Effector memory CD8-positive, alpha-beta T cell (primary cell): ENCODE measurements at regions not wholly inside any gene's neighbourhood (a gene's known extent, or its start where the extent isn't known, plus 50 kb on each side); places are given as distances from the start of the nearest gene placed in this dataset.
A peak's percentile ranks its signal among the peaks of the same experiment; 100 is the strongest.

Source experiments
- ATAC-seq: fragments of 150-1000 bp; cut with Tn5 transposase; replicated peaks from 2 replicates; pipeline ENCODE4 v1.10.0; 2021; ENCODE audit warnings: mild to moderate bottlenecking, moderate library complexity
- DNase-seq, 3 experiments: peaks; one replicate each; pipeline ENCODE4 v3.0.0; 2021
- H3K27ac Mint-ChIP-seq, 2 donors: one replicate each; pipeline ENCODE4 v1.8.0; 2022; ENCODE audit warnings: mild to moderate bottlenecking in 2 of 2, mixed read lengths in 2 of 2, moderate library complexity in 2 of 2
- H3K27me3 Mint-ChIP-seq, 2 donors: one replicate each; pipeline ENCODE4 v1.8.0; 2022; ENCODE audit warnings: mixed read lengths in 2 of 2
- H3K36me3 Mint-ChIP-seq: one replicate; pipeline ENCODE4 v1.8.0; 2022; ENCODE audit warnings: mild to moderate bottlenecking, moderate library complexity, mixed read lengths; ENCODE audit not compliant: insufficient read depth
- H3K4me1 Mint-ChIP-seq, 2 donors: one replicate each; pipeline ENCODE4 v1.8.0; 2022; ENCODE audit warnings: low read depth in 2 of 2, mixed read lengths in 2 of 2
- H3K4me3 Mint-ChIP-seq, 2 donors: one replicate each; pipeline ENCODE4 v1.8.0; 2022; ENCODE audit warnings: mild to moderate bottlenecking in 2 of 2, mixed read lengths in 2 of 2, moderate library complexity in 2 of 2
- H3K9me3 Mint-ChIP-seq, 2 donors: one replicate each; pipeline ENCODE4 v1.8.0; 2022; ENCODE audit warnings: mixed read lengths in 2 of 2

DNA sequence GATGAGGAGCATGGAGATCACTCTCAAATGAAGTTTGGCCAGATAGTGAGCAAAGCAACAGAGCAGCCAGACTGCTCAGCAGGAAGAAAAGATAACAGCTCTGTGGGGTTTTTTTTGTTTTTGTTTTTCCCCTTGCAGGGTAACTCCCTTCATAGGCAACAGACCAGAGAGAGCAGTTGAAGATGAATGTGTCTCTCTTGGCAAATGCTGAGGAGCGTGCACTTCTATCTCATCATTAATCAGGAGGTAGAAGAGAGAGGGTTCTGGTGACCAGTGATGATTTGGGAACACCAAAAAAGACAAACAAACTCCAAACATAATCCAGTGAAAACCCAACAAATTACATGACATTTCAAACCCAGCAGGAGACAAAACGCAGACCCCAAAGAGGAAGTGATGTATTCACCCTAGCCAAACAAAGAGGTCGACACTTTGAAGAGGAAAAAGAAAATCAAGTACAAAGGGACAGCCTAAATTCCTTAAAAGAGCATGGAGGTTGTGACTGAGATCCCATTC lies 66.2 kb upstream of the RREB1 start:
- peaks cover 0 to 6% of the 10 kb centered on the region in 2 donors for H3K27me3 Mint-ChIP-seq
- H3K9me3 Mint-ChIP-seq = no peaks in the 10 kb centered on the region
- no peak overlapping the region for H3K27ac Mint-ChIP-seq
- no peaks in the 10 kb centered on the region for H3K4me1 Mint-ChIP-seq
- H3K4me3 Mint-ChIP-seq = no peak overlapping the region
- no peaks in the 10 kb centered on the region for H3K36me3 Mint-ChIP-seq
- ATAC-seq = no peak
- no peak for DNase-seq

DNA sequence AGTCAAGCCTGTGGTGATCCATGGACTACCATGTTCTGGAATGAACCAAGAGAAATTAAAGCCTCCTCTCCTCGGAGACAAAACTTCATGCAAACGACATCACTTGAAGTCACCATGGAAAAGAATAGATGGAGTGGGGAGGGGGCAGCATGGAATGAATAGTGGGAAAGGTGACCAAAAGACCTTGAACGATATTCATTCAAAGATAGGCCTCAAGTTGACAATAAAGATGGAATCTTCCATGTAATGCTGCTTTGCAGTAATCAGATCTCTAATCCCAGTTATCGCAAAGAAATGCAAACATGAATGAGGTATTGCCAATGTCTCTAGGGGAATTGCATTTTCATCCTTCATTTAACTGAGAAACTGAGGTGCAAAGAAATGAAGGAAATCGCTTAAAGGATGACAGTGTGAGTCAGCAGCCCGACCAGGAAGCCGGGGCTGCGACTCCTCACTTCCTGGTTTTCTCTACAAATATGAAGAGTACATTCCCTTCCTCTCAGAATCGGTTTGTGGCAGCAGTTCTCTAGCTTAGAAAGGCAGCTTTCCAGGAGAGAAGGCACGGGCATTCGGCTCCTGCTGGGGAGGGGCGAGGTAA lies 65.6 kb upstream of the RREB1 start:
- Mint-ChIP-seq H3K4me3 (no peak overlapping the region), H3K27me3 (peaks cover 0 to 6% of the 10 kb centered on the region in 2 donors), H3K27ac (no peak overlapping the region), H3K4me1 (no peaks in the 10 kb centered on the region), H3K36me3 (no peaks in the 10 kb centered on the region), H3K9me3 (no peaks in the 10 kb centered on the region)
- ATAC-seq = no peak
- no peak for DNase-seq

DNA sequence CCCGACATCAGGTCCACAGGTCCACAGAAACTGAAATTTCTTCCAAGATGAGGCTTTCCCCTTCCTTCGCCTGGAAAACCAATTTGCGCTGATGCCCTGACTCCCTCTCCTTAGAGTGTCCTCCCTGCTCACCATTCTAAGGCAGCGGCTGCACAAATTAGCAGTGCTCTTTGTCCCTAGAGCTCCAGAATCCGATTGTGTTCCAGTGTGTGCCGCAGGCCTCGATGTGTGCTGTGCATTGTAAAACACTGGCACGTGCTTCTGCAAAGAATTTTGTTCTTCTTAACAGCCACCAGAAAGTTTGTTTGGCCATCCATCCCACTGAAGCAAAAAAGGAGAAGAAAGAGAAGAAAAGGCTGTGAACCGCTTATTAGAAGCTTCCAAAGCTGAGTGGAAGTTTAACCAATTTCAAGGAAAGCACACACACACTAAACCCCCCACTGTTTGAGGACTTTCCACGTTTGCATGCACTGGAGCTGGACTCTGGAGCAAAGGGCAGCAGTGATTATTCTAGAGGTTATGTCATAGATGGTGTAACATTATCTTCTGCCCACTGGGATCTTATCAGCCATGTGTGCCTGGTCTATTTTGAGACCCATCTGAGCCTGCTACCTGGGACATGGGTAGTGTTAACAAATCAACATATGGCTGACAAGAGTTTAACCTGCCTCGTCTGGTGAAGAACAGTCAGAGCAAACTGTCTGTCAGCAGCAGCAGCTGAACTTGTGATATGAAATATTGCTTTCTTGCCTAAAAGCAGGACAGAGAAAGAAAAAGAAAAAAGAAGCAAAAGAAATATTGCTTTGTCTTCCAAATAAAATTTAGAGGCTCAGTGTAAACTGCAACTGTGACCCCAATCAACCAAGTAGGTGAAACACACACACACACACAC lies 64.9 kb upstream of the RREB1 start:
- no peak overlapping the region for H3K27ac Mint-ChIP-seq
- H3K36me3 Mint-ChIP-seq = no peaks in the 10 kb centered on the region

DNA sequence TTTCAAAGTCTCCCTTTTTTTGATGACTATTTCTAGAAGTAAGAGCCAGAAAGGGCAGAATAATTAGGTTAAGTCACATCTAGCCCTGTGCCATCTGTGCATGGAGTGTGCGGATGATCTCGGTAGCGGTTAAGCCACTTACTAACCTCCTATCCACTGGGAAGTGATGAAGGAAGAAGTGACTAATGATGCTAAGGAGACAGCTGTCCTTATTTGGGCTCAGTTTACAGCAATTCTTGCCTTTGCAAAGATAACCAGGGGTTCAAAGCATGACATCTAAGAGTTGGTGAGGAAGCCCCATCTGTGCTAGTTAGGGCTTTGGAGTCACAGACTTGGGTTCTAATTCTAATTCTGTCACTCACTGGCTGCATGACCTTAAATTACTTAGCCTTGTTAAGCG lies 62.4 kb upstream of the RREB1 start:
- no peaks in the 10 kb centered on the region for H3K9me3 Mint-ChIP-seq
- no peak overlapping the region for H3K27ac Mint-ChIP-seq
- H3K36me3 Mint-ChIP-seq = no peaks in the 10 kb centered on the region
- ATAC-seq (no peak), DNase-seq (no peak)
- no peak overlapping the region for H3K4me3 Mint-ChIP-seq
- H3K27me3 Mint-ChIP-seq = no peaks in the 10 kb centered on the region
- no peaks in the 10 kb centered on the region for H3K4me1 Mint-ChIP-seq

More for the DNA sequence above, 64.9 kb upstream of the RREB1 start:
- Mint-ChIP-seq H3K9me3 (no peaks in the 10 kb centered on the region), H3K27me3 (peaks cover 0 to 6% of the 10 kb centered on the region in 2 donors), H3K4me3 (no peak overlapping the region), H3K4me1 (no peaks in the 10 kb centered on the region)
- DNase-seq (no peak), ATAC-seq (no peak)

DNA sequence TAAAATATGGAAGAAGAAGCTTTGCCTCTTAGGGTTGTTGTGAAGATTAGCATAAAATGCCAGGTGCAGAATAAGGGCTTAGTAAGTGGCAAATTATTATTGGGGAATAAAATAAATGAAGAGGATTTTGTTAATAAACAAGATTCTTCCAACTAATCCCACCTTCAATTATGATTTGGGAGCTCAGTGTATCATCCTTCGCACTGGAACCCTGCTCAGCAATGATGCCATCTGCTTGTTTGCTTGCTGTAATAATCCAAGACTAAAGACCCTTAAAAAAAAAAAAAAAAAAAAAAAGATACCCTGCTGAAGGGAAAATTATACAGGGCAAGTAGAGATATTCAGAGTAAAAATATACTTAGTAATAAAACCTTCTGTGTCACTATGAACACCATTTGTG lies 62.0 kb upstream of the RREB1 start:
- no peaks in the 10 kb centered on the region for H3K9me3 Mint-ChIP-seq
- H3K27ac Mint-ChIP-seq = no peak overlapping the region
- no peaks in the 10 kb centered on the region for H3K36me3 Mint-ChIP-seq
- no peak for DNase-seq
- H3K27me3 Mint-ChIP-seq = no peaks in the 10 kb centered on the region
- H3K4me3 Mint-ChIP-seq = no peak overlapping the region
- no peak for ATAC-seq
- no peaks in the 10 kb centered on the region for H3K4me1 Mint-ChIP-seq

- Mint-ChIP-seq H3K36me3 (no peaks in the 10 kb centered on the region), H3K27ac (no peak overlapping the region), H3K27me3 (no peaks in the 10 kb centered on the region), H3K4me3 (no peak overlapping the region), H3K9me3 (no peaks in the 10 kb centered on the region), H3K4me1 (no peaks in the 10 kb centered on the region)
- ATAC-seq (no peak), DNase-seq (no peak)
These were observed 60.6 kb upstream of the RREB1 start for GRCh38 chr6:7047128-7047527.

DNA sequence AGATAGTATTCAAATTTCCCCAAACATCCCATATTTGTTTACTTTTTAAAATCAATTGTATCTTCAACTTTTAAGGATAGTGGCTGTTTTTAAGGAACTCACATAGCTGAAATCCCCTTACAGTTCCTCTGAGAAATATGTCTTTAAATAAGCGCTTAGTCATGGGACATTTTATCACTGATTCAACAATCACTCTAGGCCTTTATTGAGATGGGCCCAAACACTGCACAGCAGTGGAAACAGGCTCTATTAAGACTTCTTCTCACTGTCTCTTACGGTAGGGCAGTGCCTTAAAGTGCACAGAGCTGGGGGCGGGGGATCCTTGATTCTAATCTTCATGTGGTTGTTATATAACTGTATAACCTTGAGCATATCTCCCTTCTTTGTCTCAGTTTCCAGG lies 59.8 kb upstream of the RREB1 start:
- H3K27ac Mint-ChIP-seq = no peak overlapping the region
- H3K4me1 Mint-ChIP-seq = peaks cover 0 to 2% of the 10 kb centered on the region in 2 donors
- DNase-seq = no peak
- no peaks in the 10 kb centered on the region for H3K27me3 Mint-ChIP-seq
- no peak for ATAC-seq
- H3K4me3 Mint-ChIP-seq = no peak overlapping the region
- no peaks in the 10 kb centered on the region for H3K36me3 Mint-ChIP-seq
- no peaks in the 10 kb centered on the region for H3K9me3 Mint-ChIP-seq

- no peak for ATAC-seq
- H3K27ac Mint-ChIP-seq = no peak overlapping the region
- peaks cover 0 to 4% of the 10 kb centered on the region in 2 donors for H3K4me1 Mint-ChIP-seq
- DNase-seq = no peak
- H3K9me3 Mint-ChIP-seq = no peaks in the 10 kb centered on the region
- H3K36me3 Mint-ChIP-seq = no peaks in the 10 kb centered on the region
- no peaks in the 10 kb centered on the region for H3K27me3 Mint-ChIP-seq
- H3K4me3 Mint-ChIP-seq = no peak overlapping the region
These were observed 58.9 kb upstream of the RREB1 start for GRCh38 chr6:7048894-7049293.

GRCh38 chr6:7050004-7050403 lies 57.8 kb upstream of the RREB1 start:
- ATAC-seq (no peak), DNase-seq (no peak)
- H3K27ac Mint-ChIP-seq = peak overlapping the region in 1 of 2 donors; percentile 15
- peaks cover 0 to 4% of the 10 kb centered on the region in 2 donors for H3K4me1 Mint-ChIP-seq
- H3K4me3 Mint-ChIP-seq = peak overlapping the region; percentile 50 to 74
- H3K27me3 Mint-ChIP-seq = no peaks in the 10 kb centered on the region
- H3K36me3 Mint-ChIP-seq = no peaks in the 10 kb centered on the region
- H3K9me3 Mint-ChIP-seq = no peaks in the 10 kb centered on the region

DNA sequence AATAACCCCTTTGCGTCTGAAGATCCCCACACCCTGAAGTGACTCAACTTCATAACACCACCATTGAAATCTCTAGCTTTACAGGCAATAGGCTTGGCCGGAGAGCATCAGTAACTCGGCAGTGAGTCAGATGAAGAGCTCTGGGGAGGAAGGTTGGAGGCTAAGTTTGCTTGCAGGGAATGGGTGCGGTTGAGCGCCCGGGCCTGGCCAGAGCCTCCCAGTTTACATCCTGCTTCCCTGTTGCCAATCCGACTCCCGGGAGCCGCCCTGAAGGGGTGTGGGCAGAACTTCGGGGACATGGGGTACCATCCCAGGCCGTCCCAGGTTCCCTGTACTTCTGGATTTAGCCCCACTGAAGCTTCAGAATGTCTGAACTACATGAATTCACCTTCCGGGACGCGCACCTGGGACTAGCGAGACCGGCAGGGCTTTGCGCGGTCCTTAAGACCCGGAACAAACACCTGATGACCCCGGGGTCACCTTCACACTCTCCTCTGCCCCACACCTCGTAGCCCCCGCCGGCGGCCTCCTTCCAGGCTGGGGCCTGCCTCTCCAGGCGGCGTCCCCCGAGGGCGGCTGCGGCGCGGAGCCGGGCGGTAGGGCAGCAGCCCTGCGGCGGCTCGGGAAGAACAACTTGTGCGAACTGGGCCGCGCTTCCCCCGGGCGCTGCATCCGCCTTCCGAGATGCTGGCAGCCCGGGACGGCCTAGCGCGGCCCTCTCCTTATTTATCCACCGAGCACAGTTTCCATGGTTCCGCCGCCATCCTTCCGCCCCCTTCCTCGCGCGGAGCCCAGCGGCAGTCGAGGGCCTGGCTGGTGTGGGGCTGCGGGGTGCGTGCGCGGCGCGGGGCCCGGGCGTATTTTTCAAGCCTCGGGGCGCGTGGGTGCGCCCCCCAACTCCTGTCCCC lies 56.6 kb upstream of the RREB1 start:
- peak in 2 of 3 experiments; percentile 10 to 22 for DNase-seq
- Mint-ChIP-seq H3K27ac (no peak overlapping the region), H3K4me1 (peaks cover 0 to 4% of the 10 kb centered on the region in 2 donors), H3K36me3 (no peaks in the 10 kb centered on the region), H3K9me3 (no peaks in the 10 kb centered on the region), H3K27me3 (no peaks in the 10 kb centered on the region), H3K4me3 (peak overlapping the region; percentile 55 to 74)
- peak; percentile 60 for ATAC-seq

GRCh38 chr6:7051780-7052442 lies 55.9 kb upstream of the RREB1 start:
- peaks cover 0 to 4% of the 10 kb centered on the region in 2 donors for H3K4me1 Mint-ChIP-seq
- DNase-seq = peak; percentile 13 to 38 (median 17)
- H3K9me3 Mint-ChIP-seq = no peaks in the 10 kb centered on the region
- H3K4me3 Mint-ChIP-seq = peak overlapping the region; percentile 55 to 74
- H3K27ac Mint-ChIP-seq = no peak overlapping the region
- ATAC-seq = peak; percentile 78
- no peaks in the 10 kb centered on the region for H3K27me3 Mint-ChIP-seq
- H3K36me3 Mint-ChIP-seq = no peaks in the 10 kb centered on the region

DNA sequence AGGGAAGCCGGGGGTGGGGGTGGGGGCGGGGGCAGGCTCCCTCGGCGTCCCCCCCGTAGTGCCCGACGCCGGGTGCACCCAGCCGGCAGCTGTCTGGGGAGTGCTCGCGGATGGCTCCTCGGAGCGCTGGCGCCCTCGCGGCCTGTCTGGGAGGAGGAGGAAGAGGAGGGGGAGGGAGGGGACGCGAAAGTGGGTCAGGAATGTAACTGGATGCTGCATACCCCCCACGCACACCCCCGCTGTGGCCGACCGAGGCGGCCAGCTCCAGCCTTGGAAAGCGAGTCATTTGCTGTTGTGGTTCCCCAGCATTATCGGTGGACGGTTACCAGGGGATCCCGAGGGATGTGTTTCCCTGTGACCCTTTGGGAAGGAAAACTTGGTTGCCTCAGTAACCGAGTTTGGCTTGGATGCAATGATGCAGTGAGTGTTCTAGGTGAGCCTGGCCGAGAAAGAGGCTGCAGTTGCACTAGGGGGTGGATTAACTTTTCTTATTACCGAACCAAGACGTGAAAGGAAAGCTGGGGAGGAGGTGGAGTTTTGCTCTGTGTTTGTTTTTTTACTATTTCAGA lies 55.2 kb upstream of the RREB1 start:
- H3K36me3 Mint-ChIP-seq = no peaks in the 10 kb centered on the region
- H3K9me3 Mint-ChIP-seq = no peaks in the 10 kb centered on the region
- peak; percentile 34 for ATAC-seq
- peaks cover 0 to 4% of the 10 kb centered on the region in 2 donors for H3K4me1 Mint-ChIP-seq
- H3K27ac Mint-ChIP-seq = no peak overlapping the region
- peak overlapping the region; percentile 55 to 74 for H3K4me3 Mint-ChIP-seq
- peak in 1 of 3 experiments; percentile 2 for DNase-seq
- H3K27me3 Mint-ChIP-seq = no peaks in the 10 kb centered on the region
